ENCODE measurements at regions not wholly inside any gene's neighbourhood (a gene's known extent, or its start where the extent isn't known, plus 50 kb on each side); places are given as distances from the start of the nearest gene placed in this dataset.

GRCh38 chr21:38984568-38984967 lies 178.8 kb downstream of the ETS2 start:
- no peak for DNase-seq (ENCODE audit: low spot score)
- Histone ChIP-seq H3K36me3 (replicated peaks; ENCODE audit: insufficient read depth, low read depth) (no peaks in the 10 kb centered on the region), H3K4me3 (no peak overlapping the region), H3K79me2 (no peaks in the 10 kb centered on the region), H4K20me1 (ENCODE audit: insufficient read depth, poor library complexity, severe bottlenecking) (no peaks in the 10 kb centered on the region), H3K27me3 (no peaks in the 10 kb centered on the region), H3K9me2 (replicated peaks; ENCODE audit: insufficient read depth) (no peaks in the 10 kb centered on the region), H3K4me1 (ENCODE audit: insufficient read depth) (peaks cover 50% of the 10 kb centered on the region), H2AFZ (no peak overlapping the region), H3K27ac (peak overlapping the region; percentile 91), H3K4me2 (peak overlapping the region; percentile 31), H3K9me3 (ENCODE audit: low read depth) (no peaks in the 10 kb centered on the region)
- 78% methylated on average over 4 of the region's 4 CpGs for WGBS (ENCODE audit: low lambda C conversion rate, missing lambda C conversion rate)
- TF ChIP-seq CTCF (IDR thresholded peaks at IDR 0.05; ENCODE audit: poor library complexity) (no peak), EZH2 (IDR thresholded peaks at IDR 0.05; ENCODE audit: borderline replicate concordance) (no peak), EZH2phosphoT487 (IDR thresholded peaks at IDR 0.05; ENCODE audit: low read depth, severe bottlenecking, unreplicated experiment) (no peak)

GRCh38 chr21:38983560-38983959 lies 177.8 kb downstream of the ETS2 start:
- no peaks in the 10 kb centered on the region for H3K9me2 ChIP-seq (replicated peaks; ENCODE audit: insufficient read depth)
- no peaks in the 10 kb centered on the region for H3K9me3 ChIP-seq (ENCODE audit: low read depth)
- DNase-seq (ENCODE audit: low spot score), result no peak
- H3K4me3 ChIP-seq, result no peak overlapping the region
- H3K36me3 ChIP-seq (replicated peaks; ENCODE audit: insufficient read depth, low read depth), result no peaks in the 10 kb centered on the region
- no peak overlapping the region for H3K27ac ChIP-seq
- 92% methylated on average over 10 of the region's 10 CpGs for WGBS (ENCODE audit: low lambda C conversion rate, missing lambda C conversion rate)
- peaks cover 45% of the 10 kb centered on the region for H3K4me1 ChIP-seq (ENCODE audit: insufficient read depth)
- H3K79me2 ChIP-seq, result no peaks in the 10 kb centered on the region
- TF ChIP-seq CTCF (IDR thresholded peaks at IDR 0.05; ENCODE audit: poor library complexity), result no peak
- TF ChIP-seq EZH2phosphoT487 (IDR thresholded peaks at IDR 0.05; ENCODE audit: low read depth, severe bottlenecking, unreplicated experiment), result no peak
- TF ChIP-seq EZH2 (IDR thresholded peaks at IDR 0.05; ENCODE audit: borderline replicate concordance), result no peak
- no peak overlapping the region for H2AFZ ChIP-seq
- H4K20me1 ChIP-seq (ENCODE audit: insufficient read depth, poor library complexity, severe bottlenecking), result no peaks in the 10 kb centered on the region
- H3K27me3 ChIP-seq, result no peaks in the 10 kb centered on the region
- no peak overlapping the region for H3K4me2 ChIP-seq

GRCh38 chr21:38982804-38983203 lies 177.1 kb downstream of the ETS2 start:
- DNase-seq (ENCODE audit: low spot score), result no peak
- Histone ChIP-seq H3K4me3 (no peak overlapping the region), H3K27me3 (no peaks in the 10 kb centered on the region), H3K9me2 (replicated peaks; ENCODE audit: insufficient read depth) (no peaks in the 10 kb centered on the region), H3K36me3 (replicated peaks; ENCODE audit: insufficient read depth, low read depth) (no peaks in the 10 kb centered on the region), H4K20me1 (ENCODE audit: insufficient read depth, poor library complexity, severe bottlenecking) (no peaks in the 10 kb centered on the region), H3K9me3 (ENCODE audit: low read depth) (no peaks in the 10 kb centered on the region), H2AFZ (no peak overlapping the region), H3K79me2 (no peaks in the 10 kb centered on the region), H3K27ac (no peak overlapping the region), H3K4me2 (no peak overlapping the region), H3K4me1 (ENCODE audit: insufficient read depth) (peaks cover 41% of the 10 kb centered on the region)
- 97% methylated on average over 11 of the region's 11 CpGs for WGBS (ENCODE audit: low lambda C conversion rate, missing lambda C conversion rate)
- no peak for TF ChIP-seq CTCF (IDR thresholded peaks at IDR 0.05; ENCODE audit: poor library complexity)
- TF ChIP-seq EZH2 (IDR thresholded peaks at IDR 0.05; ENCODE audit: borderline replicate concordance), result no peak
- TF ChIP-seq EZH2phosphoT487 (IDR thresholded peaks at IDR 0.05; ENCODE audit: low read depth, severe bottlenecking, unreplicated experiment), result no peak

GRCh38 chr21:38982096-38982495 lies 176.4 kb downstream of the ETS2 start:
- Histone ChIP-seq H3K27ac (no peak overlapping the region), H4K20me1 (ENCODE audit: insufficient read depth, poor library complexity, severe bottlenecking) (no peaks in the 10 kb centered on the region), H3K27me3 (no peaks in the 10 kb centered on the region), H3K79me2 (no peaks in the 10 kb centered on the region), H3K4me1 (ENCODE audit: insufficient read depth) (peaks cover 34% of the 10 kb centered on the region), H3K9me3 (ENCODE audit: low read depth) (no peaks in the 10 kb centered on the region), H3K36me3 (replicated peaks; ENCODE audit: insufficient read depth, low read depth) (no peaks in the 10 kb centered on the region), H3K4me2 (no peak overlapping the region), H2AFZ (no peak overlapping the region), H3K9me2 (replicated peaks; ENCODE audit: insufficient read depth) (no peaks in the 10 kb centered on the region), H3K4me3 (no peak overlapping the region)
- TF ChIP-seq EZH2 (IDR thresholded peaks at IDR 0.05; ENCODE audit: borderline replicate concordance) (no peak), CTCF (IDR thresholded peaks at IDR 0.05; ENCODE audit: poor library complexity) (no peak), EZH2phosphoT487 (IDR thresholded peaks at IDR 0.05; ENCODE audit: low read depth, severe bottlenecking, unreplicated experiment) (no peak)
- no peak for DNase-seq (ENCODE audit: low spot score)
- WGBS (ENCODE audit: low lambda C conversion rate, missing lambda C conversion rate), result 54% methylated on average over 9 of the region's 9 CpGs
